ENCODE measurements at regions not wholly inside any gene's neighbourhood (a gene's known extent, or its start where the extent isn't known, plus 50 kb on each side); places are given as distances from the start of the nearest gene placed in this dataset.

GRCh38 chr13:44305917-44306370 lies 67.7 kb upstream of the SERP2 start (continued):
- no peak for TF ChIP-seq ATF2 (IDR thresholded peaks at IDR 0.05; ENCODE audit: low read length)
- no peak for TF ChIP-seq NKRF (conservative IDR thresholded peaks at IDR 0.05)

DNA sequence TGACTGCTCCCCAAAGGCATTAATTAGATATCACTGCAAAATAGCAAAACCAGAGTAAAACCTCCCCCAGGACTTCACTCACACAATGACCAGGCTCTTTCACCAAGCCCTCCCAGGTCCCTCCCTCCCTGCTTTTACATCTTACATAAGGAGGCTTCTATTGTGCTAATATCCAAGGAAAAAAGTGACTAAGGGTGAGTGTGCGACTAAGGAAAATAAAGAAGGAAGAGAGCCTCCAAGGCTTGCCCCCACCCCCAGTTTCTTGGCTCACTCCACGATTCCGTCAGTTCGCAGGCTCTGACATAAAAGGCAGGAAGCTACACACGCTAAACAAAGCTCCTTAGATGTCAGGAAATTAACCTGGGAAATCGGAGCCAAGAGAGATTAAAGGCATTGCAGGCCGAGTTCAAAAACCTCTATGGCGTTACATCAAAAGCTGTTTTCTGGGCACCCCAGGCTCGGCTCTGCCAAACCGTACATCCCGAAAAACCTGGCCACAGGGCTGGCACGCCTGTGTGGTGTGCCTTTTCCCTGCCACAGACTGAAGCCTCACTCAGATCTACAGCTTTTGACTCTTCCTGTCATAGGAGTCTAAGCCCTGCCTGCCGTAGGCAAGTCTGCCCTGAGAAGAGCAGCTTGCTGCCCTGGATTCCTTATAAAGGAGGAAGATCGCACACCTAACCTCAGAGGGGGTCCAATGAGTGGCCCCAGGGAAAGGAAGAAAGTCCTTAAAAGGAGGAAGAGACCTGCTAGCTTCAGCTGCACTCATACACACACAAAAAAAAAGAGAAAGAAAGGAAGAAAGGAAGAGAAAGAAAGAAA lies 67.0 kb upstream of the SERP2 start:
- in situ Hi-C loops (cut with MboI) (no loop called here), intact Hi-C loops (cut with micrococcal nuclease; ENCODE audit: unreplicated experiment) (no loop called here)
- H3K4me1 ChIP-seq (ENCODE audit: control insufficient read depth, insufficient read depth, low read length) = peaks cover 6% of the 10 kb centered on the region
- SMC1A ChIA-PET (ENCODE audit: uncharacterized antibody, unreplicated experiment) = no interaction called here
- CTCF ChIA-PET = no interaction called here
- no peaks in the 10 kb centered on the region; a peak in 1 of 4 replicates for H3K27me3 ChIP-seq (replicated peaks in 1 of 2; ENCODE audit: control insufficient read depth in 2 of 2, insufficient read depth in 2 of 2, low read length in 1 of 2)
- POLR2A ChIA-PET = interaction anchor here (0.5 kb wide), 1 partner anchor 31 kb away, joined by 4 read pairs; no protein-coding TSS in a partner anchor
- no TSS peak for BruUV-seq (replicated peaks)
- DNase-seq (ENCODE audit: low read depth, low spot score) = no peak
- H3K9ac ChIP-seq (ENCODE audit: control insufficient read depth, insufficient read depth, low read length) = no peak overlapping the region
- no peaks in the 10 kb centered on the region for H4K20me1 ChIP-seq (ENCODE audit: control insufficient read depth, insufficient read depth)
- no peak overlapping the region for H2AFZ ChIP-seq (ENCODE audit: control insufficient read depth, low read depth, low read length)
- no peak overlapping the region for H3K4me2 ChIP-seq (ENCODE audit: control insufficient read depth, insufficient read depth)
- 61% methylated on average over 14 of the region's 14 CpGs for WGBS (ENCODE audit: insufficient coverage, insufficient replicate concordance, low lambda C conversion rate, missing lambda C conversion rate)
- FAIRE-seq = no peak
- H3K27ac ChIP-seq (ENCODE audit: control insufficient read depth, insufficient read depth) = no peak overlapping the region
- no peaks in the 10 kb centered on the region for H3K36me3 ChIP-seq (ENCODE audit: control insufficient read depth in 2 of 2, insufficient read depth in 2 of 2, low read length in 1 of 2)
- no peak overlapping the region for H3K4me3 ChIP-seq
- RAD21 ChIA-PET (ENCODE audit: unreplicated experiment) = no interaction called here
- ATAC-seq = no peak
- H3K79me2 ChIP-seq (ENCODE audit: control insufficient read depth, insufficient read depth, low read length) = no peaks in the 10 kb centered on the region
- H3K9me3 ChIP-seq (replicated peaks; ENCODE audit: control insufficient read depth, insufficient read depth, low read length) = no peaks in the 10 kb centered on the region
- TF ChIP-seq MYB (IDR thresholded peaks at IDR 0.05; ENCODE audit: borderline replicate concordance, low read depth, low read length) (no peak), YY1 (IDR thresholded peaks at IDR 0.05; ENCODE audit: low read depth, low read length) (no peak), BMI1 (IDR thresholded peaks at IDR 0.05; ENCODE audit: borderline replicate concordance) (no peak), SREBF1 (IDR thresholded peaks at IDR 0.05; ENCODE audit: low read length) (no peak), SIX5 (IDR thresholded peaks at IDR 0.05; ENCODE audit: low read depth, low read length, severe bottlenecking) (no peak), NR2C1 (IDR thresholded peaks at IDR 0.05) (no peak), IRF4 (IDR thresholded peaks at IDR 0.05; ENCODE audit: low read depth, low read length) (no peak), ESRRA (IDR thresholded peaks at IDR 0.05; ENCODE audit: low read length) (no peak), USF1 (IDR thresholded peaks at IDR 0.05; ENCODE audit: borderline replicate concordance, extremely low read length, insufficient read depth, low read depth, low read length) (no peak), ZBED1 (IDR thresholded peaks at IDR 0.05; ENCODE audit: borderline replicate concordance) (no peak), PAX8 (IDR thresholded peaks at IDR 0.05) (no peak), NBN (IDR thresholded peaks at IDR 0.05) (no peak), ZNF384 (IDR thresholded peaks at IDR 0.05; ENCODE audit: borderline replicate concordance, low read depth, low read length) (no peak), SPI1 (IDR thresholded peaks at IDR 0.05; ENCODE audit: borderline replicate concordance, insufficient read depth, low read depth, low read length) (no peak), POLR2A (IDR thresholded peaks at IDR 0.05; ENCODE audit: low read depth, low read length) (no peak)
- TF ChIP-seq, protein P1, sequence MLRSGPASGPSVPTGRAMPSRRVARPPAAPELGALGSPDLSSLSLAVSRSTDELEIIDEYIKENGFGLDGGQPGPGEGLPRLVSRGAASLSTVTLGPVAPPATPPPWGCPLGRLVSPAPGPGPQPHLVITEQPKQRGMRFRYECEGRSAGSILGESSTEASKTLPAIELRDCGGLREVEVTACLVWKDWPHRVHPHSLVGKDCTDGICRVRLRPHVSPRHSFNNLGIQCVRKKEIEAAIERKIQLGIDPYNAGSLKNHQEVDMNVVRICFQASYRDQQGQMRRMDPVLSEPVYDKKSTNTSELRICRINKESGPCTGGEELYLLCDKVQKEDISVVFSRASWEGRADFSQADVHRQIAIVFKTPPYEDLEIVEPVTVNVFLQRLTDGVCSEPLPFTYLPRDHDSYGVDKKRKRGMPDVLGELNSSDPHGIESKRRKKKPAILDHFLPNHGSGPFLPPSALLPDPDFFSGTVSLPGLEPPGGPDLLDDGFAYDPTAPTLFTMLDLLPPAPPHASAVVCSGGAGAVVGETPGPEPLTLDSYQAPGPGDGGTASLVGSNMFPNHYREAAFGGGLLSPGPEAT (IDR thresholded peaks at IDR 0.05; ENCODE audit: low read depth) = no peak

Measured in GM12878 (cell line).